ENCODE measurements at regions not wholly inside any gene's neighbourhood (a gene's known extent, or its start where the extent isn't known, plus 50 kb on each side); places are given as distances from the start of the nearest gene placed in this dataset.

DNA sequence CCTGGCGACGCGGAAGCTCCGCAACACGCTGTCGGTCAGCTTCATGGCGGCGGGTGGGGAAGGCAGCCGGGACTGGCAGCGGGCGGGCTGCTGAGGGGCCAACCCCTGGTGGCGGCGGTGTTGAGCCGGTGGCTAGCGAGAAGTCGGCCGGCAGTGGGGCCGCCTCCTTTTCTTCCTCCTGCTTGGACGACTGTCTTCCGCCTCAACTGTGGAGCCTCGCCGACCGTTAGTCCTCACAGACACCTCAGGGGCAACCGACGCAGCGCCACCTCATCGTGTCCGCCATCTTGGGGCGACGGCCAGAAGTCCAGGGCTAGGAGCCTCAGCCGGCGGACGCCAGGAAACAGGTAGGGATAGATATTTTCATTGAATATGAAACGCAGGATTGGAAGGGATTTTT is 875.1 kb downstream of the NSUN3 start:
- no peaks in the 10 kb centered on the region for H3K4me1 ChIP-seq (ENCODE audit: control insufficient read depth in 1 of 2, insufficient read depth in 2 of 2, low read length in 2 of 2)
- TF ChIP-seq, protein P1, sequence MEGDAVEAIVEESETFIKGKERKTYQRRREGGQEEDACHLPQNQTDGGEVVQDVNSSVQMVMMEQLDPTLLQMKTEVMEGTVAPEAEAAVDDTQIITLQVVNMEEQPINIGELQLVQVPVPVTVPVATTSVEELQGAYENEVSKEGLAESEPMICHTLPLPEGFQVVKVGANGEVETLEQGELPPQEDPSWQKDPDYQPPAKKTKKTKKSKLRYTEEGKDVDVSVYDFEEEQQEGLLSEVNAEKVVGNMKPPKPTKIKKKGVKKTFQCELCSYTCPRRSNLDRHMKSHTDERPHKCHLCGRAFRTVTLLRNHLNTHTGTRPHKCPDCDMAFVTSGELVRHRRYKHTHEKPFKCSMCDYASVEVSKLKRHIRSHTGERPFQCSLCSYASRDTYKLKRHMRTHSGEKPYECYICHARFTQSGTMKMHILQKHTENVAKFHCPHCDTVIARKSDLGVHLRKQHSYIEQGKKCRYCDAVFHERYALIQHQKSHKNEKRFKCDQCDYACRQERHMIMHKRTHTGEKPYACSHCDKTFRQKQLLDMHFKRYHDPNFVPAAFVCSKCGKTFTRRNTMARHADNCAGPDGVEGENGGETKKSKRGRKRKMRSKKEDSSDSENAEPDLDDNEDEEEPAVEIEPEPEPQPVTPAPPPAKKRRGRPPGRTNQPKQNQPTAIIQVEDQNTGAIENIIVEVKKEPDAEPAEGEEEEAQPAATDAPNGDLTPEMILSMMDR (IDR thresholded peaks at IDR 0.05), result no peak
- no peaks in the 10 kb centered on the region for H3K27me3 ChIP-seq (ENCODE audit: control insufficient read depth in 2 of 2, insufficient read depth in 2 of 2, low read length in 2 of 2)
- H3K27ac ChIP-seq (ENCODE audit: low read depth in 1 of 2, low read length in 2 of 2), result no peak overlapping the region
- H2AFZ ChIP-seq (ENCODE audit: insufficient read depth, low read depth, low read length, poor library complexity, severe bottlenecking), result no peak overlapping the region
- H3K79me2 ChIP-seq (ENCODE audit: insufficient read depth, low read length), result no peaks in the 10 kb centered on the region
- Mint-ChIP-seq H3K4me3 (no peak overlapping the region), H3K27ac (no peak overlapping the region), H3K27me3 (ENCODE audit: low read depth in 3 of 3) (no peaks in the 10 kb centered on the region), H3K4me1 (no peaks in the 10 kb centered on the region), H3K36me3 (no peaks in the 10 kb centered on the region), H3K9me3 (peaks cover 4 to 20% (median 7%) of the 10 kb centered on the region in 7 donors)
- WGBS (ENCODE audit: insufficient coverage), result 96% methylated on average over 33 of the region's 34 CpGs
- intact Hi-C loops (cut with micrococcal nuclease), result no loop called here
- H4K20me1 ChIP-seq (ENCODE audit: insufficient read depth, low read length), result no peaks in the 10 kb centered on the region
- H3K4me2 ChIP-seq (replicated peaks; ENCODE audit: extremely low read depth, low read length, poor library complexity, severe bottlenecking), result no peak overlapping the region
- H3K9me3 ChIP-seq (replicated peaks in 1 of 2; ENCODE audit: control insufficient read depth in 1 of 2, insufficient read depth in 1 of 2, low read length in 2 of 2), result peaks cover 13 to 17% of the 10 kb centered on the region in 2 donors
- H3K9ac ChIP-seq (ENCODE audit: insufficient read depth, low read length, poor library complexity, severe bottlenecking), result no peak overlapping the region
- H3K36me3 ChIP-seq (replicated peaks in 1 of 2; ENCODE audit: control insufficient read depth in 1 of 2, insufficient read depth in 2 of 2, low read length in 2 of 2), result no peaks in the 10 kb centered on the region
- no peak for DNase-seq
- H3K4me3 ChIP-seq (replicated peaks in 1 of 3; ENCODE audit: low read depth in 2 of 3, low read length in 3 of 3), result no peak overlapping the region

DNA sequence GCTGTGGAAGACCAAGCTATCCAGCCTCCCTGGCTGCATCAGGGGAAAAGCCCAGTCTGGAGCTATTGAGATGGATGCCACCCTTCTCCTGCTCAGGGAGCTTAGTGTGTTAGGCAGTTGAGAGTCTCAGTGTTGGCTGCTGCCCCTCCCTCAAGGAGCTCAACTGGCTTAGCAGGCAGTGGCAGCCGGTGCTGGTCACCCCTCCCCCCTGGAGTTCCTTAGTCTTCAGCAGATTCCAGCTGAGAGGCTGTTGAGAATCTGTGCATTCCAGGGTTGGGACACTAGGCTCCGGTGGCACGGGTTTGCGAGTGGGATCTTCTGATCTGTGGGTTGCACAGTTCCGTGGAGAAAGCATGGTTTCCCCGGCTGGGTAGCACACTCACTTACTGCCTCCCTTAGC is 883.8 kb downstream of the NSUN3 start:
- Mint-ChIP-seq H3K4me1 (no peaks in the 10 kb centered on the region), H3K27me3 (ENCODE audit: low read depth in 3 of 3) (no peaks in the 10 kb centered on the region), H3K36me3 (no peaks in the 10 kb centered on the region), H3K9me3 (peaks cover 2 to 13% (median 3%) of the 10 kb centered on the region in 7 donors), H3K27ac (no peak overlapping the region), H3K4me3 (no peak overlapping the region)
- Histone ChIP-seq H3K4me1 (ENCODE audit: control insufficient read depth in 1 of 2, insufficient read depth in 2 of 2, low read length in 2 of 2) (no peaks in the 10 kb centered on the region), H3K27me3 (ENCODE audit: control insufficient read depth in 2 of 2, insufficient read depth in 2 of 2, low read length in 2 of 2) (no peaks in the 10 kb centered on the region), H2AFZ (ENCODE audit: insufficient read depth, low read depth, low read length, poor library complexity, severe bottlenecking) (no peak overlapping the region), H3K79me2 (ENCODE audit: insufficient read depth, low read length) (no peaks in the 10 kb centered on the region), H4K20me1 (ENCODE audit: insufficient read depth, low read length) (no peaks in the 10 kb centered on the region), H3K9me3 (replicated peaks in 1 of 2; ENCODE audit: control insufficient read depth in 1 of 2, insufficient read depth in 1 of 2, low read length in 2 of 2) (peaks cover 12 to 14% of the 10 kb centered on the region in 2 donors), H3K9ac (ENCODE audit: insufficient read depth, low read length, poor library complexity, severe bottlenecking) (no peak overlapping the region), H3K4me3 (replicated peaks in 1 of 3; ENCODE audit: low read depth in 2 of 3, low read length in 3 of 3) (no peak overlapping the region), H3K4me2 (replicated peaks; ENCODE audit: extremely low read depth, low read length, poor library complexity, severe bottlenecking) (no peak overlapping the region), H3K27ac (ENCODE audit: low read depth in 1 of 2, low read length in 2 of 2) (no peak overlapping the region), H3K36me3 (replicated peaks in 1 of 2; ENCODE audit: control insufficient read depth in 1 of 2, insufficient read depth in 2 of 2, low read length in 2 of 2) (no peaks in the 10 kb centered on the region)
- intact Hi-C loops (cut with micrococcal nuclease), result no loop called here
- TF ChIP-seq, protein P1 (IDR thresholded peaks at IDR 0.05), result no peak
- 89% methylated on average over 1 of the region's 6 CpGs for WGBS (ENCODE audit: insufficient coverage)
- no peak for DNase-seq

All from CD14-positive monocyte (primary cell).